Prostate gland (tissue), 2 donors: ENCODE measurements at regions not wholly inside any gene's neighbourhood (a gene's known extent, or its start where the extent isn't known, plus 50 kb on each side); places are given as distances from the start of the nearest gene placed in this dataset.
"Not testable (repeated sequence)": the region's sequence is repeated elsewhere in the genome, so short reads cannot be mapped to it uniquely, and the experiment has no call there.

Experiments used
- DNase-seq: peaks from one replicate; pipeline ENCODE4 v3.0.0-alpha.2; 2019; ENCODE audit warnings: low spot score
- H3K27ac ChIP-seq, 2 donors: fragments of 200-600 bp; sonication (generic); 2 replicates each; pipeline ENCODE4 v1.5.1; 2017 to 2019
- H3K27me3 ChIP-seq: fragments of 200-600 bp; sonication (generic); replicated peaks from 2 replicates; pipeline ENCODE4 v1.5.1; 2019; ENCODE audit not compliant: insufficient read depth
- H3K36me3 ChIP-seq, 2 donors: fragments of 200-600 bp; sonication (generic); 1 replicate in 1 of 2; 2 replicates in 1 of 2; pipeline versions ENCODE4 v1.5.1 to v1.8.1; 2017 to 2019
- H3K4me1 ChIP-seq: fragments of 200-600 bp; sonication (generic); replicated peaks from 2 replicates; pipeline ENCODE4 v1.5.1; 2019
- H3K4me3 ChIP-seq, 2 donors: fragments of 200-600 bp; sonication (generic); 2 replicates each; pipeline ENCODE4 v1.5.1; 2017 to 2019
- H3K9me3 ChIP-seq: fragments of 200-600 bp; sonication (generic); 2 replicates; pipeline ENCODE4 v1.5.1; 2017
- CTCF ChIP-seq, 4 experiments: fragments of 200-600 bp in 2 of 4; fragments of 450-650 bp in 2 of 4; sonication (generic) in 2 of 4; IDR thresholded peaks; 1 replicate in 3 of 4; 2 replicates in 1 of 4; pipeline ENCODE4 v1.5.1; 2016 to 2019; ENCODE audit warnings: antibody characterized with exemption in 4 of 4, mild to moderate bottlenecking in 2 of 4, moderate library complexity in 2 of 4
- POLR2A ChIP-seq: fragments of 450-650 bp; IDR thresholded peaks from one replicate; pipeline ENCODE4 v1.6.1; 2016; ENCODE audit warnings: antibody characterized with exemption, mild to moderate bottlenecking
- POLR2AphosphoS5 ChIP-seq: sonication (generic); formaldehyde crosslinking; IDR thresholded peaks from one replicate; pipeline ENCODE4 v1.6.1; 2017; ENCODE audit warnings: antibody characterized with exemption
- WGBS: methylation state at CpG from one replicate; pipeline ENCODE4 v1.1.5; 2018; 5-methylcytosine and 5-hydroxymethylcytosine counted together
- intact Hi-C: fragments of 100-400 bp; cut with DNase I; formaldehyde crosslinking; loops from one replicate; pipeline ENCODE4 v1.14.2; 2022

- H3K9me3 ChIP-seq: no peaks in the 10 kb centered on the region
- no peaks in the 10 kb centered on the region for H3K27me3 ChIP-seq
- H3K27ac ChIP-seq: no peak overlapping the region
- intact Hi-C loops: no loop called here
- no peaks in the 10 kb centered on the region for H3K4me1 ChIP-seq
- H3K36me3 ChIP-seq: no peaks in the 10 kb centered on the region
- 26% methylated on average over 6 of the region's 6 CpGs for WGBS
- DNase-seq: no peak
- TF ChIP-seq POLR2AphosphoS5: peak; percentile 69
- no peak for TF ChIP-seq POLR2A
- H3K4me3 ChIP-seq: no peak overlapping the region
Measured at GRCh38 chr6:102918161-102918560, 1524.7 kb downstream of the GRIK2 start.

GRCh38 chr6:102911571-102911970, 1518.1 kb downstream of the GRIK2 start:
- intact Hi-C loops: no loop called here
- Histone ChIP-seq H3K4me1 (no peaks in the 10 kb centered on the region), H3K27me3 (no peaks in the 10 kb centered on the region), H3K36me3 (no peaks in the 10 kb centered on the region), H3K9me3 (no peaks in the 10 kb centered on the region), H3K4me3 (no peak overlapping the region), H3K27ac (no peak overlapping the region)
- no peak for TF ChIP-seq POLR2A
- no peak for TF ChIP-seq CTCF (IDR thresholded peaks at IDR 0.05)
- TF ChIP-seq POLR2AphosphoS5: no peak
- DNase-seq: no peak

GRCh38 chr6:102910701-102911139, 1517.2 kb downstream of the GRIK2 start:
- H3K27me3 ChIP-seq, H3K4me3 ChIP-seq, DNase-seq, H3K36me3 ChIP-seq, H3K4me1 ChIP-seq, H3K9me3 ChIP-seq, H3K27ac ChIP-seq, intact Hi-C loops: not testable (repeated sequence)
- 97% methylated on average over 32 of the region's 38 CpGs for WGBS

GRCh38 chr6:102907181-102907580, 1513.7 kb downstream of the GRIK2 start:
- Histone ChIP-seq H3K4me3 (no peak overlapping the region), H3K27me3 (no peaks in the 10 kb centered on the region), H3K4me1 (no peaks in the 10 kb centered on the region), H3K36me3 (no peaks in the 10 kb centered on the region), H3K27ac (no peak overlapping the region), H3K9me3 (no peaks in the 10 kb centered on the region)
- DNase-seq: no peak
- intact Hi-C loops: no loop called here
- whole genome bisulfite sequencing: 73% methylated on average over 6 of the region's 6 CpGs
- TF ChIP-seq POLR2AphosphoS5 (no peak), CTCF (IDR thresholded peaks at IDR 0.05) (no peak), POLR2A (no peak)

- no peaks in the 10 kb centered on the region for H3K36me3 ChIP-seq
- H3K4me1 ChIP-seq: no peaks in the 10 kb centered on the region
- no peaks in the 10 kb centered on the region for H3K27me3 ChIP-seq
- no peak for DNase-seq
- WGBS: 29% methylated on average over 1 of the region's 1 CpG
- TF ChIP-seq POLR2A (no peak), POLR2AphosphoS5 (no peak), CTCF (IDR thresholded peaks at IDR 0.05) (no peak)
- H3K9me3 ChIP-seq: no peaks in the 10 kb centered on the region
- no peak overlapping the region for H3K27ac ChIP-seq
- no peak overlapping the region for H3K4me3 ChIP-seq
- intact Hi-C loops: no loop called here
Measured at GRCh38 chr6:102902471-102902870, 1509.0 kb downstream of the GRIK2 start.

- no peaks in the 10 kb centered on the region for H3K27me3 ChIP-seq
- no peak for DNase-seq
- H3K27ac ChIP-seq: no peak overlapping the region
- no peaks in the 10 kb centered on the region for H3K36me3 ChIP-seq
- no peak overlapping the region for H3K4me3 ChIP-seq
- TF ChIP-seq POLR2AphosphoS5 (no peak), POLR2A (no peak), CTCF (IDR thresholded peaks at IDR 0.05) (no peak)
- H3K4me1 ChIP-seq: no peaks in the 10 kb centered on the region
- intact Hi-C loops: no loop called here
- no peaks in the 10 kb centered on the region for H3K9me3 ChIP-seq
- WGBS: 46% methylated on average over 4 of the region's 4 CpGs
Measured at GRCh38 chr6:102895683-102896082, 1502.2 kb downstream of the GRIK2 start.
